B cell (primary cell): ENCODE measurements at regions not wholly inside any gene's neighbourhood (a gene's known extent, or its start where the extent isn't known, plus 50 kb on each side); places are given as distances from the start of the nearest gene placed in this dataset.

Experiments used
- ATAC-seq: fragments of 200-7000 bp; cut with Tn5 transposase; one replicate; pipeline ENCODE4 v1.10.0; 2021; ENCODE audit warnings: low read depth, mild to moderate bottlenecking, moderate number of reproducible peaks, moderate library complexity
- CTCF ChIA-PET: fragments of 350-600 bp; sonication (Branson Sonifier 250); formaldehyde crosslinking; loops from one replicate; lab custom pipeline; 2021; ENCODE audit warnings: antibody characterized with exemption, inconsistent platforms; lab: Charles Lee
- POLR2A ChIA-PET: fragments of 350-600 bp; sonication (Branson Sonifier 250); formaldehyde crosslinking; loops from one replicate; lab custom pipeline; 2021; ENCODE audit warnings: antibody characterized with exemption; lab: Charles Lee
- DNase-seq: peaks from one replicate; pipeline ENCODE4 v3.0.0; 2013
- H2AFZ ChIP-seq: 2 replicates; pipeline ENCODE4 v1.6.1; 2012; ENCODE audit warnings: mild to moderate bottlenecking, low read depth, low read length; ENCODE audit not compliant: insufficient read depth, poor library complexity, severe bottlenecking
- H3K27ac ChIP-seq, 2 donors: 1 replicate in 1 of 2; 2 replicates in 1 of 2; pipeline ENCODE4 v1.5.1; 2012 to 2013; ENCODE audit warnings: low read length in 2 of 2, mild to moderate bottlenecking in 2 of 2, moderate library complexity in 1 of 2
- H3K27me3 ChIP-seq, 4 experiments: fragments of 200-600 bp in 1 of 4; sonication (generic) in 1 of 4; replicated peaks in 1 of 4; 1 replicate in 2 of 4; 2 replicates in 2 of 4; pipeline versions ENCODE4 v1.6.1 to v1.7.0; 2013 to 2016; ENCODE audit warnings: low read length in 3 of 4, mild to moderate bottlenecking in 2 of 4, mixed read lengths in 1 of 4, moderate library complexity in 1 of 4; ENCODE audit not compliant: insufficient read depth in 4 of 4, control insufficient read depth in 3 of 4; ENCODE audit errors: control extremely low read depth in 1 of 4
- H3K36me3 ChIP-seq, 2 experiments: replicated peaks in 1 of 2; 1 replicate in 1 of 2; 2 replicates in 1 of 2; pipeline versions ENCODE4 v1.6.1 to v1.7.1; 2013; ENCODE audit warnings: low read length in 1 of 2; ENCODE audit not compliant: insufficient read depth in 2 of 2, control insufficient read depth in 1 of 2; ENCODE audit errors: control extremely low read depth in 1 of 2, extremely low read depth in 1 of 2
- H3K4me1 ChIP-seq, 2 donors: fragments of 200-600 bp in 1 of 2; sonication (generic) in 1 of 2; 1 replicate in 1 of 2; 2 replicates in 1 of 2; pipeline versions ENCODE4 v1.5.1 to v1.6.1; 2013 to 2017; ENCODE audit warnings: low read length in 2 of 2; ENCODE audit not compliant: control insufficient read depth in 2 of 2, insufficient read depth in 2 of 2
- H3K4me2 ChIP-seq: replicated peaks from 2 replicates; pipeline ENCODE3; 2012; ENCODE audit warnings: mild to moderate bottlenecking, low read depth, low read length; ENCODE audit not compliant: poor library complexity, severe bottlenecking
- H3K4me3 ChIP-seq, 5 experiments: fragments of 200-600 bp in 1 of 5; sonication (generic) in 1 of 5; 1 replicate in 3 of 5; 2 replicates in 2 of 5; pipeline versions ENCODE4 v1.5.1 to v1.7.0; 2011 to 2016; ENCODE audit warnings: low read length in 4 of 5, mild to moderate bottlenecking in 4 of 5, low read depth in 2 of 5, control low read depth in 1 of 5, moderate library complexity in 1 of 5; ENCODE audit not compliant: insufficient read depth in 1 of 5; ENCODE audit errors: control extremely low read depth in 1 of 5, extremely low read depth in 1 of 5
- H3K79me2 ChIP-seq: fragments of 200-600 bp; sonication (generic); one replicate; pipeline ENCODE4 v1.6.0; 2016; ENCODE audit warnings: low read length; ENCODE audit not compliant: control insufficient read depth, insufficient read depth
- H3K9ac ChIP-seq: fragments of 200-600 bp; sonication (generic); 2 replicates; pipeline ENCODE4 v1.6.1; 2017; ENCODE audit warnings: mild to moderate bottlenecking, low read length, moderate library complexity
- H3K9me3 ChIP-seq, 3 donors: one replicate each; pipeline versions ENCODE4 v1.6.1 to v1.7.1; 2013; ENCODE audit warnings: low read length in 2 of 3; ENCODE audit not compliant: control insufficient read depth in 2 of 3, insufficient read depth in 1 of 3; ENCODE audit errors: control extremely low read depth in 1 of 3
- H4K20me1 ChIP-seq: 2 replicates; pipeline ENCODE4 v1.6.0; 2012; ENCODE audit warnings: mild to moderate bottlenecking, low read length; ENCODE audit not compliant: insufficient read depth, control insufficient read depth, poor library complexity, severe bottlenecking
- H3K27ac Mint-ChIP-seq: one replicate; pipeline ENCODE4 v1.8.0; 2021; ENCODE audit warnings: mixed read lengths
- H3K27me3 Mint-ChIP-seq: one replicate; pipeline ENCODE4 v1.8.0; 2021; ENCODE audit warnings: mixed read lengths
- H3K4me1 Mint-ChIP-seq: one replicate; pipeline ENCODE4 v1.8.0; 2021; ENCODE audit warnings: mixed read lengths
- H3K4me3 Mint-ChIP-seq: one replicate; pipeline ENCODE4 v1.8.0; 2021; ENCODE audit warnings: mixed read lengths
- H3K9me3 Mint-ChIP-seq: one replicate; pipeline ENCODE4 v1.8.0; 2022; ENCODE audit warnings: mixed read lengths; ENCODE audit not compliant: insufficient read depth
- CTCF ChIP-seq: fragments of 200-600 bp; IDR thresholded peaks from one replicate; pipeline ENCODE4 v1.8.0; 2022; ENCODE audit warnings: antibody characterized with exemption, mild to moderate bottlenecking
- EZH2 ChIP-seq: IDR thresholded peaks from 2 replicates; pipeline ENCODE4 v1.6.1; 2012; ENCODE audit warnings: borderline replicate concordance, low read depth, mild to moderate bottlenecking, moderate library complexity, low read length; ENCODE audit not compliant: insufficient read depth, poor library complexity, severe bottlenecking
- WGBS: methylation state at CpG from one replicate; pipeline ENCODE4 v1.1.5; 2013; ENCODE audit warnings: missing lambda C conversion rate; ENCODE audit not compliant: insufficient coverage; 5-methylcytosine and 5-hydroxymethylcytosine counted together
- intact Hi-C: fragments of 100-400 bp; cut with micrococcal nuclease; formaldehyde crosslinking; loops from one replicate; pipeline ENCODE4 v1.10.0; 2022

GRCh38 chrX:22376369-22376768 is 103.7 kb downstream of the CBLL2 start:
- POLR2A ChIA-PET: no interaction called here
- WGBS: no CpG with 5 or more reads among the region's 2 CpGs

GRCh38 chrX:22378296-22378695 is 105.6 kb downstream of the CBLL2 start:
- no peak for ATAC-seq
- H3K9me3 Mint-ChIP-seq: no peaks in the 10 kb centered on the region
- Histone ChIP-seq H3K9me3 (no peaks in the 10 kb centered on the region), H3K4me2 (no peak overlapping the region), H3K27me3 (no peaks in the 10 kb centered on the region), H3K4me3 (no peak overlapping the region), H4K20me1 (no peaks in the 10 kb centered on the region), H3K9ac (no peak overlapping the region), H3K4me1 (no peaks in the 10 kb centered on the region), H3K79me2 (no peaks in the 10 kb centered on the region), H3K36me3 (no peaks in the 10 kb centered on the region), H2AFZ (no peak overlapping the region), H3K27ac (no peak overlapping the region)
- POLR2A ChIA-PET: no interaction called here
- CTCF ChIA-PET: no interaction called here
- H3K27ac Mint-ChIP-seq: no peak overlapping the region
- H3K27me3 Mint-ChIP-seq: no peaks in the 10 kb centered on the region
- H3K4me1 Mint-ChIP-seq: no peaks in the 10 kb centered on the region
- no peak for DNase-seq
- TF ChIP-seq EZH2 (no peak), CTCF (no peak)
- WGBS: 80% methylated on average over 2 of the region's 4 CpGs
- no peak overlapping the region for H3K4me3 Mint-ChIP-seq
- intact Hi-C loops: no loop called here

More at GRCh38 chrX:22376369-22376768, 103.7 kb downstream of the CBLL2 start:
- Histone ChIP-seq H2AFZ (no peak overlapping the region), H3K9ac (no peak overlapping the region), H3K9me3 (no peaks in the 10 kb centered on the region), H3K4me3 (no peak overlapping the region), H3K4me2 (no peak overlapping the region), H3K4me1 (no peaks in the 10 kb centered on the region), H4K20me1 (no peaks in the 10 kb centered on the region), H3K36me3 (no peaks in the 10 kb centered on the region), H3K27me3 (no peaks in the 10 kb centered on the region), H3K27ac (no peak overlapping the region), H3K79me2 (no peaks in the 10 kb centered on the region)
- Mint-ChIP-seq H3K27ac (no peak overlapping the region), H3K4me1 (no peaks in the 10 kb centered on the region), H3K9me3 (no peaks in the 10 kb centered on the region), H3K27me3 (no peaks in the 10 kb centered on the region), H3K4me3 (no peak overlapping the region)
- ATAC-seq (no peak), DNase-seq (no peak)
- CTCF ChIA-PET: no interaction called here
- TF ChIP-seq EZH2 (no peak), CTCF (no peak)
- intact Hi-C loops: no loop called here
